OCI-LY3 (cell line): ENCODE measurements at regions not wholly inside any gene's neighbourhood (a gene's known extent, or its start where the extent isn't known, plus 50 kb on each side); places are given as distances from the start of the nearest gene placed in this dataset.

Source experiments
- EZH2phosphoT487 ChIP-seq: fragments of 200-600 bp; shearing (Covaris generic); IDR thresholded peaks from 2 replicates; pipeline ENCODE4 v1.6.1; 2018; ENCODE audit warnings: antibody characterized with exemption, mixed run types, low read depth
- TF ChIP-seq, protein P1 (sequence below): fragments of 200-600, 300-600 bp; sonication (generic); IDR thresholded peaks from 2 replicates; pipeline ENCODE4 v1.5.1; 2014; ENCODE audit warnings: antibody characterized with exemption, low read length, low read depth

DNA sequence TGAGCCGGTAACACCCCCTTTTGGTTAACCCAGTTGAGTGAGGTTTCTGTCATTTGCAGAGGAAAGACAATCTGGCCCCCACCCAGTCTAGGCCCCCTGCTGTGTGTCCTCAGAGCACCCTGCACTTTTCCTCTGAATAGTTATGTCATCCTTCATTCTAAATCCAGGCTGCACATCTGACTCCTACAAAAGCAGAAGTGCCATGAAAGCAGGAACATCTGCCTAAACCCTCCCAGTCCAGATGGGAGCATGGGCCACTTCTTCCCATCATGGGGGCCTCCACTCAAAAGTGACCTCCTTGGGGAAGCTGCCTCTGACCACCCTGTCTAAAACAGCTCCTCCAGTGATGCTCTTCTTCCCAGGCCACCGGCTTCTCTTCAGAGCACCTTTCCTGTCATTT lies 53.7 kb upstream of the HMGXB4 start:
- TF ChIP-seq, protein P1, sequence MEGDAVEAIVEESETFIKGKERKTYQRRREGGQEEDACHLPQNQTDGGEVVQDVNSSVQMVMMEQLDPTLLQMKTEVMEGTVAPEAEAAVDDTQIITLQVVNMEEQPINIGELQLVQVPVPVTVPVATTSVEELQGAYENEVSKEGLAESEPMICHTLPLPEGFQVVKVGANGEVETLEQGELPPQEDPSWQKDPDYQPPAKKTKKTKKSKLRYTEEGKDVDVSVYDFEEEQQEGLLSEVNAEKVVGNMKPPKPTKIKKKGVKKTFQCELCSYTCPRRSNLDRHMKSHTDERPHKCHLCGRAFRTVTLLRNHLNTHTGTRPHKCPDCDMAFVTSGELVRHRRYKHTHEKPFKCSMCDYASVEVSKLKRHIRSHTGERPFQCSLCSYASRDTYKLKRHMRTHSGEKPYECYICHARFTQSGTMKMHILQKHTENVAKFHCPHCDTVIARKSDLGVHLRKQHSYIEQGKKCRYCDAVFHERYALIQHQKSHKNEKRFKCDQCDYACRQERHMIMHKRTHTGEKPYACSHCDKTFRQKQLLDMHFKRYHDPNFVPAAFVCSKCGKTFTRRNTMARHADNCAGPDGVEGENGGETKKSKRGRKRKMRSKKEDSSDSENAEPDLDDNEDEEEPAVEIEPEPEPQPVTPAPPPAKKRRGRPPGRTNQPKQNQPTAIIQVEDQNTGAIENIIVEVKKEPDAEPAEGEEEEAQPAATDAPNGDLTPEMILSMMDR, result no peak
- no peak for TF ChIP-seq EZH2phosphoT487
